ENCODE measurements at regions not wholly inside any gene's neighbourhood (a gene's known extent, or its start where the extent isn't known, plus 50 kb on each side); places are given as distances from the start of the nearest gene placed in this dataset.

GRCh38 chr16:6200271-6200670, 1102.7 kb upstream of the EEF2KMT start:
- DNase-seq: no peak
- no peak overlapping the region for H3K4me3 ChIP-seq
- no peaks in the 10 kb centered on the region for H3K36me3 ChIP-seq (ENCODE audit: control insufficient read depth in 4 of 4, insufficient read depth in 4 of 4, low read length in 4 of 4)
- H3K4me1 ChIP-seq (ENCODE audit: control insufficient read depth in 5 of 5, insufficient read depth in 5 of 5, low read length in 5 of 5): no peaks in the 10 kb centered on the region
- no peak overlapping the region for H3K27ac ChIP-seq (ENCODE audit: low read depth in 1 of 2, low read length in 1 of 2)
- H3K27me3 ChIP-seq (ENCODE audit: control insufficient read depth in 3 of 3, insufficient read depth in 3 of 3, low read length in 2 of 3): no peaks in the 10 kb centered on the region
- WGBS, 2 donors: 88 to 90% methylated on average over 6 of the region's 6 CpGs
- TF ChIP-seq, protein P1, sequence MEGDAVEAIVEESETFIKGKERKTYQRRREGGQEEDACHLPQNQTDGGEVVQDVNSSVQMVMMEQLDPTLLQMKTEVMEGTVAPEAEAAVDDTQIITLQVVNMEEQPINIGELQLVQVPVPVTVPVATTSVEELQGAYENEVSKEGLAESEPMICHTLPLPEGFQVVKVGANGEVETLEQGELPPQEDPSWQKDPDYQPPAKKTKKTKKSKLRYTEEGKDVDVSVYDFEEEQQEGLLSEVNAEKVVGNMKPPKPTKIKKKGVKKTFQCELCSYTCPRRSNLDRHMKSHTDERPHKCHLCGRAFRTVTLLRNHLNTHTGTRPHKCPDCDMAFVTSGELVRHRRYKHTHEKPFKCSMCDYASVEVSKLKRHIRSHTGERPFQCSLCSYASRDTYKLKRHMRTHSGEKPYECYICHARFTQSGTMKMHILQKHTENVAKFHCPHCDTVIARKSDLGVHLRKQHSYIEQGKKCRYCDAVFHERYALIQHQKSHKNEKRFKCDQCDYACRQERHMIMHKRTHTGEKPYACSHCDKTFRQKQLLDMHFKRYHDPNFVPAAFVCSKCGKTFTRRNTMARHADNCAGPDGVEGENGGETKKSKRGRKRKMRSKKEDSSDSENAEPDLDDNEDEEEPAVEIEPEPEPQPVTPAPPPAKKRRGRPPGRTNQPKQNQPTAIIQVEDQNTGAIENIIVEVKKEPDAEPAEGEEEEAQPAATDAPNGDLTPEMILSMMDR (IDR thresholded peaks at IDR 0.05; ENCODE audit: control extremely low read depth, extremely low read depth): no peak
- H3K9me3 ChIP-seq (ENCODE audit: control insufficient read depth in 4 of 4, insufficient read depth in 3 of 4, low read length in 3 of 4): no peaks in the 10 kb centered on the region
- ATAC-seq (ENCODE audit: insufficient read depth, low FRiP score): no peak
- no peak overlapping the region for H3K9ac ChIP-seq (ENCODE audit: insufficient read depth in 1 of 2, low read length in 2 of 2)

DNA sequence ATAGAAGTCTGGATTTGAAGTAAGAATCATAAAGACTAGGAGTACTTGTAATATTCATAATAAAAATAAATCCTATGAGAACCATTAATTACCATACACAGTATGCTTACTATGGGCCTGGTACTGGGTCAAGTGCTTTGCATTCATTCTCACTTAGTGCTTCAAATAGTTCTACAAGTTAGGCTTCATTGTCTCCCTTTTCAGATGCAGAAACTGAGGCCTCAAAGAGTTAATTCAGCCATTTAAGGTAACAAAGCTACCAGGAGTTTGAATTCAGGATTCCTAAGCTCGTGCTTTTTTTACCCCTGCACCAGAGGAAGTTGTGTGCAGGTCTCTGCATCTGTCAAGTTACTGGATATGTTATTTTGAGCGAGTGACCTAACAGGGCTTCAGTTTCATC, 1098.4 kb upstream of the EEF2KMT start:
- ATAC-seq (ENCODE audit: insufficient read depth, low FRiP score) (no peak), DNase-seq (no peak)
- H3K4me1 ChIP-seq (ENCODE audit: control insufficient read depth in 5 of 5, insufficient read depth in 5 of 5, low read length in 5 of 5): no peaks in the 10 kb centered on the region
- H3K9ac ChIP-seq (ENCODE audit: insufficient read depth in 1 of 2, low read length in 2 of 2): no peak overlapping the region
- peaks cover 0 to 2% (median 0%) of the 10 kb centered on the region in 4 donors for H3K9me3 ChIP-seq (ENCODE audit: control insufficient read depth in 4 of 4, insufficient read depth in 3 of 4, low read length in 3 of 4)
- WGBS, 2 donors: 13 to 17% methylated on average over 2 of the region's 2 CpGs
- no peak overlapping the region for H3K27ac ChIP-seq (ENCODE audit: low read depth in 1 of 2, low read length in 1 of 2)
- no peak overlapping the region for H3K4me3 ChIP-seq
- TF ChIP-seq, protein P1 (IDR thresholded peaks at IDR 0.05; ENCODE audit: control extremely low read depth, extremely low read depth): no peak
- no peaks in the 10 kb centered on the region for H3K27me3 ChIP-seq (ENCODE audit: control insufficient read depth in 3 of 3, insufficient read depth in 3 of 3, low read length in 2 of 3)
- no peaks in the 10 kb centered on the region for H3K36me3 ChIP-seq (ENCODE audit: control insufficient read depth in 4 of 4, insufficient read depth in 4 of 4, low read length in 4 of 4)

- TF ChIP-seq, protein P1 (IDR thresholded peaks at IDR 0.05; ENCODE audit: control extremely low read depth, extremely low read depth): no peak
- Histone ChIP-seq H3K4me3 (no peak overlapping the region), H3K27me3 (ENCODE audit: control insufficient read depth in 3 of 3, insufficient read depth in 3 of 3, low read length in 2 of 3) (no peaks in the 10 kb centered on the region), H3K4me1 (ENCODE audit: control insufficient read depth in 5 of 5, insufficient read depth in 5 of 5, low read length in 5 of 5) (no peaks in the 10 kb centered on the region), H3K27ac (ENCODE audit: low read depth in 1 of 2, low read length in 1 of 2) (no peak overlapping the region), H3K36me3 (ENCODE audit: control insufficient read depth in 4 of 4, insufficient read depth in 4 of 4, low read length in 4 of 4) (no peaks in the 10 kb centered on the region), H3K9me3 (ENCODE audit: control insufficient read depth in 4 of 4, insufficient read depth in 3 of 4, low read length in 3 of 4) (peaks cover 0 to 2% (median 0%) of the 10 kb centered on the region in 4 donors), H3K9ac (ENCODE audit: insufficient read depth in 1 of 2, low read length in 2 of 2) (no peak overlapping the region)
- WGBS, 2 donors: 17 to 21% methylated on average over 3 of the region's 3 CpGs
- DNase-seq (peak; percentile 24 to 61 (median 42)), ATAC-seq (ENCODE audit: insufficient read depth, low FRiP score) (no peak)
Observed at GRCh38 chr16:6193718-6194117, 1096.1 kb upstream of the EEF2KMT start.

GRCh38 chr16:6192984-6193383, 1095.4 kb upstream of the EEF2KMT start:
- Histone ChIP-seq H3K9ac (ENCODE audit: insufficient read depth in 1 of 2, low read length in 2 of 2) (no peak overlapping the region), H3K4me3 (no peak overlapping the region), H3K36me3 (ENCODE audit: control insufficient read depth in 4 of 4, insufficient read depth in 4 of 4, low read length in 4 of 4) (no peaks in the 10 kb centered on the region), H3K4me1 (ENCODE audit: control insufficient read depth in 5 of 5, insufficient read depth in 5 of 5, low read length in 5 of 5) (no peaks in the 10 kb centered on the region), H3K27ac (ENCODE audit: low read depth in 1 of 2, low read length in 1 of 2) (no peak overlapping the region), H3K27me3 (ENCODE audit: control insufficient read depth in 3 of 3, insufficient read depth in 3 of 3, low read length in 2 of 3) (no peaks in the 10 kb centered on the region), H3K9me3 (ENCODE audit: control insufficient read depth in 4 of 4, insufficient read depth in 3 of 4, low read length in 3 of 4) (peaks cover 0 to 2% (median 0%) of the 10 kb centered on the region in 4 donors)
- TF ChIP-seq, protein P1 (IDR thresholded peaks at IDR 0.05; ENCODE audit: control extremely low read depth, extremely low read depth): no peak
- 78 to 83% methylated on average over 5 of the region's 5 CpGs for WGBS, 2 donors
- ATAC-seq (ENCODE audit: insufficient read depth, low FRiP score) (no peak), DNase-seq (no peak)

All from lung (tissue), 11 donors.